GM12878 (cell line): ENCODE measurements at regions not wholly inside any gene's neighbourhood (a gene's known extent, or its start where the extent isn't known, plus 50 kb on each side); places are given as distances from the start of the nearest gene placed in this dataset.

Experiments
- CBFB ChIP-seq: IDR thresholded peaks from 2 replicates; pipeline ENCODE4 v1.6.1; 2016; ENCODE audit warnings: antibody characterized with exemption, low read depth
- CBX5 ChIP-seq: sonication (generic); IDR thresholded peaks from 2 replicates; pipeline ENCODE4 v1.6.1; 2016; ENCODE audit warnings: low read depth, moderate library complexity, mild to moderate bottlenecking, inconsistent platforms
- CHD1 ChIP-seq: IDR thresholded peaks from 2 replicates; pipeline ENCODE4 v1.6.1; 2012; ENCODE audit warnings: low read depth, low read length, improper control_type of control experiment
- EGR1 ChIP-seq, 2 experiments: IDR thresholded peaks; 1 replicate in 1 of 2; 2 replicates in 1 of 2; pipeline ENCODE4 v1.6.1; 2011 to 2012; ENCODE audit warnings: low read depth in 2 of 2, low read length in 2 of 2, borderline replicate concordance in 1 of 2, mild to moderate bottlenecking in 1 of 2, moderate library complexity in 1 of 2
- GATAD2B ChIP-seq: fragments of 450-650 bp; conservative IDR thresholded peaks from 2 replicates; pipeline ENCODE4 v1.6.1; 2017; ENCODE audit warnings: low read depth, mild to moderate bottlenecking, moderate library complexity
- IKZF1 ChIP-seq: fragments of 450-650 bp; conservative IDR thresholded peaks from 2 replicates; pipeline ENCODE4 v1.6.1; 2017; ENCODE audit warnings: antibody characterized with exemption, mild to moderate bottlenecking
- IKZF2 ChIP-seq, 2 experiments: fragments of 450-650 bp; IDR thresholded peaks; 2 replicates each; pipeline ENCODE4 v1.6.1; 2017; ENCODE audit warnings: mild to moderate bottlenecking in 2 of 2, moderate library complexity in 2 of 2
- KAT2A ChIP-seq: conservative IDR thresholded peaks from 2 replicates; pipeline ENCODE4 v1.6.1; 2011; ENCODE audit warnings: low read depth, low read length; ENCODE audit not compliant: control insufficient read depth
- MTA2 ChIP-seq: fragments of 450-650 bp; IDR thresholded peaks from 2 replicates; pipeline ENCODE4 v1.6.1; 2016; ENCODE audit warnings: low read depth, mild to moderate bottlenecking, moderate library complexity
- SMC3 ChIP-seq: IDR thresholded peaks from 2 replicates; pipeline ENCODE4 v1.6.1; 2011; ENCODE audit warnings: low read length, improper control_type of control experiment, borderline replicate concordance
- SPI1 ChIP-seq: IDR thresholded peaks from 2 replicates; pipeline ENCODE4 v1.6.1; 2011; ENCODE audit warnings: low read depth, mild to moderate bottlenecking, low read length, moderate library complexity, borderline replicate concordance; ENCODE audit not compliant: insufficient read depth
- SUZ12 ChIP-seq: fragments of 200-600 bp; sonication (generic); IDR thresholded peaks from one replicate; pipeline ENCODE4 v1.6.1; 2018; ENCODE audit warnings: antibody characterized with exemption, mild to moderate bottlenecking; ENCODE audit not compliant: unreplicated experiment
- TCF12 ChIP-seq: IDR thresholded peaks from 2 replicates; pipeline ENCODE4 v1.6.1; 2011; ENCODE audit warnings: low read depth, mild to moderate bottlenecking, low read length
- ZNF274 ChIP-seq: IDR thresholded peaks from one replicate; pipeline ENCODE4 v1.8.0; 2011; ENCODE audit not compliant: insufficient read length, insufficient read depth
- TF ChIP-seq, protein P1 (sequence below): fragments of 450-650 bp; formaldehyde crosslinking; IDR thresholded peaks from 2 replicates; pipeline ENCODE4 v1.5.0; 2022; ENCODE audit warnings: mild to moderate bottlenecking, missing genetic modification characterization
- TF ChIP-seq, protein P2 (sequence below): IDR thresholded peaks from 2 replicates; pipeline ENCODE4 v1.6.1; 2012; ENCODE audit warnings: low read length, inconsistent platforms
- TF ChIP-seq, protein P3 (sequence below): fragments of 450-650 bp; IDR thresholded peaks from 2 replicates; pipeline ENCODE4 v1.6.1; 2017; ENCODE audit warnings: mild to moderate bottlenecking, low read depth, inconsistent platforms; ENCODE audit not compliant: poor library complexity, severe bottlenecking
- TF ChIP-seq, protein P4 (sequence below): fragments of 450-650 bp; IDR thresholded peaks from 2 replicates; pipeline ENCODE4 v1.6.1; 2017; ENCODE audit warnings: low read depth, mild to moderate bottlenecking, moderate library complexity
- TF ChIP-seq, protein P5 (sequence below): IDR thresholded peaks from 2 replicates; pipeline ENCODE4 v1.6.1; 2012; ENCODE audit warnings: mild to moderate bottlenecking, low read depth, low read length

DNA sequence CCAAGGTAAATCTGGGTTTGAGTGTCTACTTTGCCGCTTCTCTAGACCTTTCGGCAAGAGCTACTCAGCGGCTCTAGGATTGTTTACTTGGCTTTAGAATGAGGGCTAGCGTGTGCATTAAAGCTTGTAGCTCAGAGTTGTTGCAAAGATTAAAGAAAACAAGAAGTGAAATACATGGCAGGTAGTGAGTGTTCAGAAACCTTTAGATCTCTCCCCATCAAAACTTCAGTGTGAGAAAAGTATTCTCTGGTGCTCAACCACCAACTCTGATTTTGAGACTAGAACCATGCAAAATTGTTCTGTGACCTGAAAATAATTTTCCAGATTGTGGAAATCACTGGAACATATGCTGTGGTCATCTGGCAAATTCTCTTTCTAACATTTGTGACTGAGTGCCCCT is 512.0 kb downstream of the CMPK2 start (continued):
- TF ChIP-seq EGR1 (IDR thresholded peaks at IDR 0.05; ENCODE audit: borderline replicate concordance in 1 of 2, low read depth in 2 of 2, low read length in 2 of 2), result no peak
- no peak for TF ChIP-seq SUZ12
- TF ChIP-seq CBX5, result peak; percentile 34; the same call in 1 of the 2 replicates
- peak; percentile 70 for TF ChIP-seq MTA2
- TF ChIP-seq CBFB, result no peak
- TF ChIP-seq GATAD2B, result peak; percentile 39; the same call in 1 of the 2 replicates
- no peak for TF ChIP-seq CHD1
- TF ChIP-seq, protein P1, sequence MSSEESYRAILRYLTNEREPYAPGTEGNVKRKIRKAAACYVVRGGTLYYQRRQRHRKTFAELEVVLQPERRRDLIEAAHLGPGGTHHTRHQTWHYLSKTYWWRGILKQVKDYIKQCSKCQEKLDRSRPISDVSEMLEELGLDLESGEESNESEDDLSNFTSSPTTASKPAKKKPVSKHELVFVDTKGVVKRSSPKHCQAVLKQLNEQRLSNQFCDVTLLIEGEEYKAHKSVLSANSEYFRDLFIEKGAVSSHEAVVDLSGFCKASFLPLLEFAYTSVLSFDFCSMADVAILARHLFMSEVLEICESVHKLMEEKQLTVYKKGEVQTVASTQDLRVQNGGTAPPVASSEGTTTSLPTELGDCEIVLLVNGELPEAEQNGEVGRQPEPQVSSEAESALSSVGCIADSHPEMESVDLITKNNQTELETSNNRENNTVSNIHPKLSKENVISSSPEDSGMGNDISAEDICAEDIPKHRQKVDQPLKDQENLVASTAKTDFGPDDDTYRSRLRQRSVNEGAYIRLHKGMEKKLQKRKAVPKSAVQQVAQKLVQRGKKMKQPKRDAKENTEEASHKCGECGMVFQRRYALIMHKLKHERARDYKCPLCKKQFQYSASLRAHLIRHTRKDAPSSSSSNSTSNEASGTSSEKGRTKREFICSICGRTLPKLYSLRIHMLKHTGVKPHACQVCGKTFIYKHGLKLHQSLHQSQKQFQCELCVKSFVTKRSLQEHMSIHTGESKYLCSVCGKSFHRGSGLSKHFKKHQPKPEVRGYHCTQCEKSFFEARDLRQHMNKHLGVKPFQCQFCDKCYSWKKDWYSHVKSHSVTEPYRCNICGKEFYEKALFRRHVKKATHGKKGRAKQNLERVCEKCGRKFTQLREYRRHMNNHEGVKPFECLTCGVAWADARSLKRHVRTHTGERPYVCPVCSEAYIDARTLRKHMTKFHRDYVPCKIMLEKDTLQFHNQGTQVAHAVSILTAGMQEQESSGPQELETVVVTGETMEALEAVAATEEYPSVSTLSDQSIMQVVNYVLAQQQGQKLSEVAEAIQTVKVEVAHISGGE (CRISPR knock-in tag), result no peak
- TF ChIP-seq ZNF274, result no peak
- TF ChIP-seq, protein P2, sequence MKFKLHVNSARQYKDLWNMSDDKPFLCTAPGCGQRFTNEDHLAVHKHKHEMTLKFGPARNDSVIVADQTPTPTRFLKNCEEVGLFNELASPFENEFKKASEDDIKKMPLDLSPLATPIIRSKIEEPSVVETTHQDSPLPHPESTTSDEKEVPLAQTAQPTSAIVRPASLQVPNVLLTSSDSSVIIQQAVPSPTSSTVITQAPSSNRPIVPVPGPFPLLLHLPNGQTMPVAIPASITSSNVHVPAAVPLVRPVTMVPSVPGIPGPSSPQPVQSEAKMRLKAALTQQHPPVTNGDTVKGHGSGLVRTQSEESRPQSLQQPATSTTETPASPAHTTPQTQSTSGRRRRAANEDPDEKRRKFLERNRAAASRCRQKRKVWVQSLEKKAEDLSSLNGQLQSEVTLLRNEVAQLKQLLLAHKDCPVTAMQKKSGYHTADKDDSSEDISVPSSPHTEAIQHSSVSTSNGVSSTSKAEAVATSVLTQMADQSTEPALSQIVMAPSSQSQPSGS, result peak; percentile 81
- peak; percentile 85 to 87 for TF ChIP-seq IKZF2 (IDR thresholded peaks at IDR 0.05)
- TF ChIP-seq, protein P3, sequence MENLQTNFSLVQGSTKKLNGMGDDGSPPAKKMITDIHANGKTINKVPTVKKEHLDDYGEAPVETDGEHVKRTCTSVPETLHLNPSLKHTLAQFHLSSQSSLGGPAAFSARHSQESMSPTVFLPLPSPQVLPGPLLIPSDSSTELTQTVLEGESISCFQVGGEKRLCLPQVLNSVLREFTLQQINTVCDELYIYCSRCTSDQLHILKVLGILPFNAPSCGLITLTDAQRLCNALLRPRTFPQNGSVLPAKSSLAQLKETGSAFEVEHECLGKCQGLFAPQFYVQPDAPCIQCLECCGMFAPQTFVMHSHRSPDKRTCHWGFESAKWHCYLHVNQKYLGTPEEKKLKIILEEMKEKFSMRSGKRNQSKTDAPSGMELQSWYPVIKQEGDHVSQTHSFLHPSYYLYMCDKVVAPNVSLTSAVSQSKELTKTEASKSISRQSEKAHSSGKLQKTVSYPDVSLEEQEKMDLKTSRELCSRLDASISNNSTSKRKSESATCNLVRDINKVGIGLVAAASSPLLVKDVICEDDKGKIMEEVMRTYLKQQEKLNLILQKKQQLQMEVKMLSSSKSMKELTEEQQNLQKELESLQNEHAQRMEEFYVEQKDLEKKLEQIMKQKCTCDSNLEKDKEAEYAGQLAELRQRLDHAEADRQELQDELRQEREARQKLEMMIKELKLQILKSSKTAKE, result peak; percentile 49
- TF ChIP-seq SMC3, result peak; percentile 8; the same call in 1 of the 2 replicates
- TF ChIP-seq, protein P4, sequence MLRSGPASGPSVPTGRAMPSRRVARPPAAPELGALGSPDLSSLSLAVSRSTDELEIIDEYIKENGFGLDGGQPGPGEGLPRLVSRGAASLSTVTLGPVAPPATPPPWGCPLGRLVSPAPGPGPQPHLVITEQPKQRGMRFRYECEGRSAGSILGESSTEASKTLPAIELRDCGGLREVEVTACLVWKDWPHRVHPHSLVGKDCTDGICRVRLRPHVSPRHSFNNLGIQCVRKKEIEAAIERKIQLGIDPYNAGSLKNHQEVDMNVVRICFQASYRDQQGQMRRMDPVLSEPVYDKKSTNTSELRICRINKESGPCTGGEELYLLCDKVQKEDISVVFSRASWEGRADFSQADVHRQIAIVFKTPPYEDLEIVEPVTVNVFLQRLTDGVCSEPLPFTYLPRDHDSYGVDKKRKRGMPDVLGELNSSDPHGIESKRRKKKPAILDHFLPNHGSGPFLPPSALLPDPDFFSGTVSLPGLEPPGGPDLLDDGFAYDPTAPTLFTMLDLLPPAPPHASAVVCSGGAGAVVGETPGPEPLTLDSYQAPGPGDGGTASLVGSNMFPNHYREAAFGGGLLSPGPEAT, result peak; percentile 73
- no peak for TF ChIP-seq KAT2A
- TF ChIP-seq, protein P5, sequence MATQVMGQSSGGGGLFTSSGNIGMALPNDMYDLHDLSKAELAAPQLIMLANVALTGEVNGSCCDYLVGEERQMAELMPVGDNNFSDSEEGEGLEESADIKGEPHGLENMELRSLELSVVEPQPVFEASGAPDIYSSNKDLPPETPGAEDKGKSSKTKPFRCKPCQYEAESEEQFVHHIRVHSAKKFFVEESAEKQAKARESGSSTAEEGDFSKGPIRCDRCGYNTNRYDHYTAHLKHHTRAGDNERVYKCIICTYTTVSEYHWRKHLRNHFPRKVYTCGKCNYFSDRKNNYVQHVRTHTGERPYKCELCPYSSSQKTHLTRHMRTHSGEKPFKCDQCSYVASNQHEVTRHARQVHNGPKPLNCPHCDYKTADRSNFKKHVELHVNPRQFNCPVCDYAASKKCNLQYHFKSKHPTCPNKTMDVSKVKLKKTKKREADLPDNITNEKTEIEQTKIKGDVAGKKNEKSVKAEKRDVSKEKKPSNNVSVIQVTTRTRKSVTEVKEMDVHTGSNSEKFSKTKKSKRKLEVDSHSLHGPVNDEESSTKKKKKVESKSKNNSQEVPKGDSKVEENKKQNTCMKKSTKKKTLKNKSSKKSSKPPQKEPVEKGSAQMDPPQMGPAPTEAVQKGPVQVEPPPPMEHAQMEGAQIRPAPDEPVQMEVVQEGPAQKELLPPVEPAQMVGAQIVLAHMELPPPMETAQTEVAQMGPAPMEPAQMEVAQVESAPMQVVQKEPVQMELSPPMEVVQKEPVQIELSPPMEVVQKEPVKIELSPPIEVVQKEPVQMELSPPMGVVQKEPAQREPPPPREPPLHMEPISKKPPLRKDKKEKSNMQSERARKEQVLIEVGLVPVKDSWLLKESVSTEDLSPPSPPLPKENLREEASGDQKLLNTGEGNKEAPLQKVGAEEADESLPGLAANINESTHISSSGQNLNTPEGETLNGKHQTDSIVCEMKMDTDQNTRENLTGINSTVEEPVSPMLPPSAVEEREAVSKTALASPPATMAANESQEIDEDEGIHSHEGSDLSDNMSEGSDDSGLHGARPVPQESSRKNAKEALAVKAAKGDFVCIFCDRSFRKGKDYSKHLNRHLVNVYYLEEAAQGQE, result no peak
- TF ChIP-seq TCF12, result 0 out of 2 replicates have a peak, but pooled peaks have one; percentile 9
- peak; percentile 89 for TF ChIP-seq SPI1
- peak; percentile 73 for TF ChIP-seq IKZF1
